Spleen (tissue), 7 donors: ENCODE measurements at regions not wholly inside any gene's neighbourhood (a gene's known extent, or its start where the extent isn't known, plus 50 kb on each side); places are given as distances from the start of the nearest gene placed in this dataset.

Source experiments
- CTCF ChIP-seq, 11 experiments: fragments of 200-600 bp in 7 of 11; fragments of 450-650 bp in 4 of 11; sonication (generic) in 4 of 11; IDR thresholded peaks in 8 of 11; conservative IDR thresholded peaks in 3 of 11; 1 replicate in 7 of 11; 2 replicates in 4 of 11; pipeline versions ENCODE4 v1.4.0 to v1.8.0; 2016 to 2021; ENCODE audit warnings: antibody characterized with exemption in 11 of 11, inconsistent platforms in 4 of 11, mild to moderate bottlenecking in 1 of 11
- POLR2A ChIP-seq, 3 donors: fragments of 450-650 bp; IDR thresholded peaks; one replicate each; pipeline ENCODE4 v1.5.1; 2017; ENCODE audit warnings: antibody characterized with exemption in 3 of 3, mild to moderate bottlenecking in 1 of 3
- POLR2AphosphoS5 ChIP-seq, 3 donors: sonication (generic); formaldehyde crosslinking; IDR thresholded peaks; one replicate each; pipeline ENCODE4 v1.5.1; 2017; ENCODE audit warnings: antibody characterized with exemption in 3 of 3
- donor health status: DM: no; HTN: no; CAD: no; lungs with moderate emphysema.
- donor health status: DM: no; HTN: no; CAD: no.
- donor health status: DM: no; HTN: no; CAD: no.

DNA sequence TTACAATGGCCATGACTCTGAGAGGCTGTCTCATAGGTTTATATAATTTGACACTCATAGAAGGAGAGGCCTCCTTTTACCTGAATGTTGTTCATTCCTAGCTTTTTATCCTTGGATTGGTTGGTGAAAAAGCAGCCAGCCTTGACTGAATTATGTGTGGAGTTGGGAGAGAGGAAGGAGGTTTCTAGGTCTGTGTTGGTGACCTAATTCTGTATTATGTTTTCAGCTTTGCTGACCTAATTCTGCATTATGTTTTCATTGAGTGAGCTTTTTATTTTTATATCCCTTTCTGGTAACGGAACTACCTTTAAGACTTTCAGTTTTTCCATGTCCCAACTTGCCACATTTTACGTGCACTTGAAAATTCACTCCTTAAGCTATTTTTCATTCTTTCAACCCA, 59.1 kb upstream of the RNF144B start:
- no peak for TF ChIP-seq POLR2AphosphoS5 (IDR thresholded peaks at IDR 0.05)
- no peak for TF ChIP-seq CTCF (IDR thresholded peaks at IDR 0.05 in 8 of 11, conservative IDR thresholded peaks at IDR 0.05 in 3 of 11)
- TF ChIP-seq POLR2A (IDR thresholded peaks at IDR 0.05) = no peak
